HUES6 (cell line): ENCODE measurements at regions not wholly inside any gene's neighbourhood (a gene's known extent, or its start where the extent isn't known, plus 50 kb on each side); places are given as distances from the start of the nearest gene placed in this dataset.

Source experiments
- H3K27ac ChIP-seq: 2 replicates; pipeline ENCODE4 v1.7.0; 2013; ENCODE audit warnings: low read depth, mild to moderate bottlenecking, low read length, inconsistent platforms
- H3K27me3 ChIP-seq: 2 replicates; pipeline ENCODE4 v1.6.1; 2013; ENCODE audit warnings: low read length; ENCODE audit not compliant: control insufficient read depth, insufficient read depth
- H3K36me3 ChIP-seq: 2 replicates; pipeline ENCODE4 v1.6.1; 2013; ENCODE audit warnings: low read length; ENCODE audit not compliant: control insufficient read depth, insufficient read depth
- H3K4me1 ChIP-seq: 2 replicates; pipeline ENCODE4 v1.6.1; 2013; ENCODE audit warnings: low read length; ENCODE audit not compliant: control insufficient read depth, insufficient read depth
- H3K4me3 ChIP-seq: 2 replicates; pipeline ENCODE4 v1.5.1; 2013; ENCODE audit warnings: low read depth, low read length
- H3K9ac ChIP-seq: one replicate; pipeline ENCODE4 v1.6.1; 2013; ENCODE audit warnings: mild to moderate bottlenecking, low read length
- H3K9me3 ChIP-seq: 2 replicates; pipeline ENCODE4 v1.6.1; 2013; ENCODE audit warnings: low read depth, low read length; ENCODE audit not compliant: control insufficient read depth, insufficient read depth

GRCh38 chr2:168338803-168339437 is 91.5 kb upstream of the STK39 start:
- Histone ChIP-seq H3K9ac (no peak overlapping the region), H3K9me3 (no peaks in the 10 kb centered on the region), H3K4me3 (no peak overlapping the region), H3K27ac (no peak overlapping the region), H3K27me3 (no peaks in the 10 kb centered on the region), H3K36me3 (no peaks in the 10 kb centered on the region), H3K4me1 (peaks cover 8% of the 10 kb centered on the region; the same call in 1 of the 2 replicates)

- Histone ChIP-seq H3K4me1 (peaks cover 8% of the 10 kb centered on the region; the same call in 1 of the 2 replicates), H3K27me3 (no peaks in the 10 kb centered on the region), H3K27ac (no peak overlapping the region), H3K36me3 (no peaks in the 10 kb centered on the region), H3K4me3 (no peak overlapping the region), H3K9ac (no peak overlapping the region), H3K9me3 (no peaks in the 10 kb centered on the region)
These were observed 93.5 kb upstream of the STK39 start for GRCh38 chr2:168340931-168341330.

- no peak overlapping the region for H3K27ac ChIP-seq
- H3K9me3 ChIP-seq, result no peaks in the 10 kb centered on the region
- no peak overlapping the region for H3K9ac ChIP-seq
- no peaks in the 10 kb centered on the region for H3K27me3 ChIP-seq
- H3K4me1 ChIP-seq, result peaks cover 10% of the 10 kb centered on the region
- H3K4me3 ChIP-seq, result no peak overlapping the region
- H3K36me3 ChIP-seq, result no peaks in the 10 kb centered on the region
These were observed 96.2 kb upstream of the STK39 start for GRCh38 chr2:168343586-168343985.

GRCh38 chr2:168344706-168345105 is 97.3 kb upstream of the STK39 start:
- Histone ChIP-seq H3K9me3 (no peaks in the 10 kb centered on the region), H3K27ac (no peak overlapping the region), H3K36me3 (no peaks in the 10 kb centered on the region), H3K27me3 (no peaks in the 10 kb centered on the region), H3K4me1 (peaks cover 10% of the 10 kb centered on the region), H3K4me3 (no peak overlapping the region), H3K9ac (no peak overlapping the region)

- H3K4me1 ChIP-seq, result peaks cover 10% of the 10 kb centered on the region
- no peaks in the 10 kb centered on the region for H3K27me3 ChIP-seq
- H3K9ac ChIP-seq, result no peak overlapping the region
- H3K27ac ChIP-seq, result no peak overlapping the region
- no peaks in the 10 kb centered on the region for H3K36me3 ChIP-seq
- H3K9me3 ChIP-seq, result no peaks in the 10 kb centered on the region
- no peak overlapping the region for H3K4me3 ChIP-seq
These were observed 98.2 kb upstream of the STK39 start for GRCh38 chr2:168345601-168346000.

- Histone ChIP-seq H3K9ac (peak overlapping the region; percentile 74), H3K27ac (peak overlapping the region; percentile 21; the same call in 1 of the 2 replicates), H3K4me1 (peaks cover 10% of the 10 kb centered on the region), H3K9me3 (no peaks in the 10 kb centered on the region), H3K4me3 (peak overlapping the region; percentile 63), H3K27me3 (no peaks in the 10 kb centered on the region), H3K36me3 (no peaks in the 10 kb centered on the region)
These were observed 99.5 kb upstream of the STK39 start for GRCh38 chr2:168346725-168347477.

- Histone ChIP-seq H3K9ac (no peak overlapping the region), H3K27me3 (no peaks in the 10 kb centered on the region), H3K36me3 (no peaks in the 10 kb centered on the region), H3K9me3 (peaks cover 3% of the 10 kb centered on the region; the same call in 1 of the 2 replicates), H3K4me1 (peaks cover 10% of the 10 kb centered on the region), H3K4me3 (no peak overlapping the region), H3K27ac (no peak overlapping the region)
These were observed 100.7 kb upstream of the STK39 start for GRCh38 chr2:168348076-168348475.

- H3K4me3 ChIP-seq, result no peak overlapping the region
- peaks cover 11% of the 10 kb centered on the region; the same call in 1 of the 2 replicates for H3K9me3 ChIP-seq
- H3K4me1 ChIP-seq, result peaks cover 11% of the 10 kb centered on the region
- H3K9ac ChIP-seq, result no peak overlapping the region
- no peaks in the 10 kb centered on the region for H3K36me3 ChIP-seq
- H3K27me3 ChIP-seq, result no peaks in the 10 kb centered on the region
- no peak overlapping the region for H3K27ac ChIP-seq
These were observed 103.0 kb upstream of the STK39 start for GRCh38 chr2:168350380-168350779.

GRCh38 chr2:168353251-168353650 is 102.8 kb upstream of the CERS6 start:
- Histone ChIP-seq H3K9me3 (peaks cover 11% of the 10 kb centered on the region; the same call in 1 of the 2 replicates), H3K4me3 (no peak overlapping the region), H3K9ac (no peak overlapping the region)

GRCh38 chr2:168354499-168354898 is 101.6 kb upstream of the CERS6 start:
- Histone ChIP-seq H3K9me3 (peaks cover 11% of the 10 kb centered on the region; the same call in 1 of the 2 replicates), H3K27me3 (no peaks in the 10 kb centered on the region), H3K9ac (no peak overlapping the region)

More at GRCh38 chr2:168353251-168353650, 102.8 kb upstream of the CERS6 start:
- no peaks in the 10 kb centered on the region for H3K27me3 ChIP-seq
- H3K27ac ChIP-seq, result no peak overlapping the region
- peaks cover 7% of the 10 kb centered on the region; the same call in 1 of the 2 replicates for H3K4me1 ChIP-seq
- H3K36me3 ChIP-seq, result no peaks in the 10 kb centered on the region

GRCh38 chr2:168355121-168355520 is 101.0 kb upstream of the CERS6 start:
- Histone ChIP-seq H3K27me3 (no peaks in the 10 kb centered on the region), H3K27ac (no peak overlapping the region), H3K4me1 (peaks cover 7% of the 10 kb centered on the region; the same call in 1 of the 2 replicates), H3K9ac (no peak overlapping the region), H3K4me3 (no peak overlapping the region), H3K9me3 (peaks cover 11% of the 10 kb centered on the region; the same call in 1 of the 2 replicates), H3K36me3 (no peaks in the 10 kb centered on the region)

More at GRCh38 chr2:168354499-168354898, 101.6 kb upstream of the CERS6 start:
- Histone ChIP-seq H3K4me1 (peaks cover 7% of the 10 kb centered on the region; the same call in 1 of the 2 replicates), H3K36me3 (no peaks in the 10 kb centered on the region), H3K27ac (no peak overlapping the region), H3K4me3 (no peak overlapping the region)
